Activated naive CD4-positive, alpha-beta T cell treated with anti-CD3 and anti-CD28 coated beads, Interleukin-2, amount 50 U/mL, for 24 hours (primary cell): ENCODE measurements at regions not wholly inside any gene's neighbourhood (a gene's known extent, or its start where the extent isn't known, plus 50 kb on each side); places are given as distances from the start of the nearest gene placed in this dataset.

Source experiments
- H3K27ac Mint-ChIP-seq: one replicate; pipeline ENCODE4 v1.8.0; 2021; ENCODE audit warnings: mild to moderate bottlenecking, mixed read lengths
- H3K27me3 Mint-ChIP-seq: one replicate; pipeline ENCODE4 v1.8.0; 2021; ENCODE audit warnings: mixed read lengths
- H3K36me3 Mint-ChIP-seq: one replicate; pipeline ENCODE4 v1.8.0; 2021; ENCODE audit warnings: mixed read lengths
- H3K4me1 Mint-ChIP-seq: one replicate; pipeline ENCODE4 v1.8.0; 2021; ENCODE audit warnings: mixed read lengths
- H3K4me3 Mint-ChIP-seq: one replicate; pipeline ENCODE4 v1.8.0; 2021; ENCODE audit warnings: mild to moderate bottlenecking, mixed read lengths
- H3K9me3 Mint-ChIP-seq: one replicate; pipeline ENCODE4 v1.8.0; 2021; ENCODE audit warnings: mixed read lengths

DNA sequence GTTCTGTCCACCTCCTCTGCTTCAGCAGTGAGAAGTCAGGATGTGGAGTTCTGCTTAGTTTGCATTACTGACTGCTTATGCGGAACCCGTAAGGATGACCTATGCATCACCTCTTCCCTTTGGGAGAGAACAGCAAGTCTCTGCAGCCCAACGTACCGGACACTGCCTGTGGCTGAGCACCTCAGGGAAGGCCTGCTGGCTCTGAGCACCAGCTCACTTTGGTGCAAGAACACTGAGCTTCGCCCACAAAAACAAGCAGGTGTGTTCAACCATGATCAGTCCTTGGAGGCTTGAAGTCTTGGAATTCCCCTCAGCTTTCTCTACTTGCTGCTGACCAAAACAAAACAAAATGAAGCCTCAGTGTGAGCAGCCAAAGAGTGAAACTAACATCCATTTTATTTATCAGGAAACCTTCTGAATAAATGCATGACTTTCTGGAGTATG, 52.7 kb upstream of the NCK2 start:
- Mint-ChIP-seq H3K27me3 (no peaks in the 10 kb centered on the region), H3K4me3 (no peak overlapping the region), H3K9me3 (no peaks in the 10 kb centered on the region), H3K36me3 (no peaks in the 10 kb centered on the region), H3K27ac (no peak overlapping the region), H3K4me1 (no peaks in the 10 kb centered on the region)

DNA sequence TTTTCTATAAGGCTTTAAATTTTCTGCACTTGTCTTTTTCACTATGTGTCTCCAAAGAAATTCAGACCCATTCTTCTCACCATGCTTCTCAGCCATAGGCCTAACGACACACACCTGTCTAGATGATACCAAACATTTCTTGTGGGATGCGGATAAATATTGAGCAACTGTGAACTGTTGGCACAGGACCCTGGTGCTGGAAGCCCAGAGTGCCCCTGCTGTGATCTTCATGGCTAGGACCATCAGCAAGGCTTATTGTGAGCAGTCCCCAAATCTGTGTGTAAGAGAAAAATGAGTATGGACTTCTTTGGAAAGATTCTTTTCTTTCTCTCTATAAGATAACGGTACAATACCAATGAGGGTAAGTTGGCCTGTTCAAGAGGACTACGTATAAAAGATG, 54.1 kb upstream of the NCK2 start:
- Mint-ChIP-seq H3K36me3 (no peaks in the 10 kb centered on the region), H3K4me1 (no peaks in the 10 kb centered on the region), H3K27ac (no peak overlapping the region), H3K27me3 (no peaks in the 10 kb centered on the region), H3K4me3 (no peak overlapping the region), H3K9me3 (no peaks in the 10 kb centered on the region)

DNA sequence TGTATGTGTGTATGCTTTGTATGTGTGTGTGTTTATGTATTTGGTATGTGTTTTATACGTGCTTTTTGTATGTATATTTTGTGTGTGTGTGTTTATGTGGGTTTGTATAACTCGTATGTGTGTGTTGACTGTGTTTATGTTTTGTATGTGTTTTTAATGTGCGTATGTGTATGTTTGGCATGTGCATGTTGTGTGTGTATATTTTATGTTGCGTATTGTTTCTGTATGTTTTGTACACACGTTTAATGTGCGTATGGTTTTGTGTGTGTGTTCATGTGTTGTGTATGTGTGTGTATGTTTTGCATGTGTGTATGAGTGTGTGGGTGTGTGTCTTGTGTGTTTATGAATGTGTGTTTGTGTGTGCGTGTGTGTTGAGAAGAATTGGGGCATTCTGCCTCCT, 55.2 kb upstream of the NCK2 start:
- H3K4me1 Mint-ChIP-seq, result no peaks in the 10 kb centered on the region
- H3K27me3 Mint-ChIP-seq, result no peaks in the 10 kb centered on the region
- no peak overlapping the region for H3K27ac Mint-ChIP-seq
- no peak overlapping the region for H3K4me3 Mint-ChIP-seq
- no peaks in the 10 kb centered on the region for H3K9me3 Mint-ChIP-seq
- H3K36me3 Mint-ChIP-seq, result no peaks in the 10 kb centered on the region

DNA sequence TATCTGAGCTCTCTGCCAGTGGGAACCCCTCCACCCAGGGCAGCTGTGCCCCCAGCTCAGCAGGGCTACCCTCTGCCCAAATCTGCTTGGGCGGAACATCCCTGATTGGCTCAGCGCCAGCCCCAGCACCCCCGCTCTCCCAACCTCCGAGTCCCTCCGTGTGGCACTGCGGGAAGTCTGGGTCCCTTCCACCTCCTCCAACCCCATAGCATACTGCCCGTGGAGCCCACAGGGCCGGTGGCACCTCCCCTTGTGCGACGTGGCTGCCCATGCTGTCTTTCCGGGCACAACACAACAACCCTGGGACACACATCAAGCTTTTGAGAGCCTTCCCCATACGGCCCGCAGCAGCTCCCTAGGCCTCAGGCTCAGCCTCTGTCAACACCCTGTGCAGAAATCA, 55.8 kb upstream of the NCK2 start:
- Mint-ChIP-seq H3K4me3 (no peak overlapping the region), H3K36me3 (no peaks in the 10 kb centered on the region), H3K9me3 (no peaks in the 10 kb centered on the region), H3K27me3 (no peaks in the 10 kb centered on the region), H3K27ac (no peak overlapping the region), H3K4me1 (no peaks in the 10 kb centered on the region)

DNA sequence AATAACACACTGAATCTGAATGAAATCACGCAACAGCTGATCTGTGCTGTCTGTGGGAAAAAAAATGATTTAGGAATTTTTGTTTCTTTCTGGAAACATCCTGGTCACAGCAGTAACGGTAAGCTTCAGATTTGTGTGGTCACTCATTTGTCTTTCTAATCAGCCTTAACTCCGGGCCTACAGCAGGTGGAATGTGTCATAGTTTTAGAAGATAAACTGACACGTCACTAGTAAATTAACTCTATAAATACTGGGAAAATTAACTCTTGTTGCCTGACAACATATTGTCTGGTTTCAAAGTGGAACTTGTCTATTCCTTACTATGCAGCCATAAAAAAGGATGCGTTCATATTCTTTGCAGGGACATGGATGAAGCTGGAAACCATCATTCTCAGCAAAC, 58.1 kb upstream of the NCK2 start:
- Mint-ChIP-seq H3K4me1 (peaks cover 3% of the 10 kb centered on the region), H3K36me3 (no peaks in the 10 kb centered on the region), H3K27ac (no peak overlapping the region)

DNA sequence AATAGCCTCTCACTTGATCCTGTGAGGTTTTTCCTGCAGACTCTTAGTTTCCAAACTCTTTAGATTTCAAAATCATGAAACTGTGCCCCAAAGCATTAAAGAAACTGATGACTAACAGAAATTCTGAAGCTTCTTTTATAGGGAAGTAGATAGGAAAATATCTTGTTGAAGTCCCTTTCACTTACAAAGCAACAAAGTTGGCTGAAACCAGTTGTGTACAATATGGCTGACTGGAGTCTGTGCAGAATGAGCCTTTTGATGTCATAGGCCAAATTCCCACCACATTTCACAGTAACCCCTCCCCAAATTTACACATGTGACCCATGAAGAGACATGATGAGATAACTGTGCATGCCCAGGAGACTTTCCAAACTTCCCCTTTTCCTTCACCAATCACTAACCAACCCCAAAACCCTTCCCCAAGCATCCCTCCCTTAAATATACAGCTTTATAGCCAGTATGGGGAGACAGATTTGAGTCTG, 61.7 kb upstream of the NCK2 start:
- Mint-ChIP-seq H3K9me3 (no peaks in the 10 kb centered on the region), H3K27me3 (no peaks in the 10 kb centered on the region), H3K4me3 (no peak overlapping the region), H3K36me3 (no peaks in the 10 kb centered on the region), H3K4me1 (peaks cover 3% of the 10 kb centered on the region), H3K27ac (no peak overlapping the region)

More for the DNA sequence above, 58.1 kb upstream of the NCK2 start:
- Mint-ChIP-seq H3K27me3 (no peaks in the 10 kb centered on the region), H3K4me3 (no peak overlapping the region), H3K9me3 (no peaks in the 10 kb centered on the region)

DNA sequence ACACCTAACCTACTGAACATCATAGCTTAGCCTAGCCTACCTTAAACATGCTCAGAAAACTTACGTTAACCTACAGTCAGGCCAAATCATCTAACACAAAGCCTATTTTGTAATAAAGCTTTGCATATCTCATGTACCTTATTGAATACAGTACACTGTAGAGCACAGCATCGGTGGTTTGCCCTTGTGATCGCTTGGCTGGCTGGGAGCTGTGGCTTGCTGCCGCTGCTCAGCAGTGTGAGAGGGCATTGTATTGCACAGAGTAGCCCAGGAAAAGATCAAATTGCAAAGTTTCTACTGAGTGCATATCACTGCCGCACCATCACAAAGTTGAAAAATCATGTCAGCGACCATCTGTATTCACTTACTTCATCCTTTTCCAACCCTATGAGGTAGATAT, 62.3 kb upstream of the NCK2 start:
- H3K4me1 Mint-ChIP-seq, result peaks cover 3% of the 10 kb centered on the region
- H3K4me3 Mint-ChIP-seq, result no peak overlapping the region
- H3K9me3 Mint-ChIP-seq, result no peaks in the 10 kb centered on the region
- H3K36me3 Mint-ChIP-seq, result no peaks in the 10 kb centered on the region
- H3K27ac Mint-ChIP-seq, result no peak overlapping the region
- no peaks in the 10 kb centered on the region for H3K27me3 Mint-ChIP-seq

DNA sequence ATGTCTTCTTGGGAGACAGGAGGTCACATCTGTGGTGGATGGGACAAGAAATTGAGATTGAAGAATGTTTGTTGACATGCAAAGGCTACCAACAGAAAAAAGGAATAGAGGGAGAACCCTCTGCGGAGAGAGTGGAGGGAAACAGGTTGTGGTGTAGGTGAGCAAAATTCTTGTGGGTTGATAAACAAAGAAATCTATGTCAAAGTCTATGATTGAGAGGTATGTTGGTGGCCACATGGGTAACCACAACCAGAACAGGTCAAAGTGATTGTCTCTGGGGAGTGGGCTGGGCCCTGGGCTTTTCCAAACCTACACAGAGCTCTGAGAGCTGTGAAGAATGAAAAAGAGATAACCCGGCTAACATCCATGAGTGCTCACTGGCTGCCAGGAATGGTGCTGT, 62.8 kb upstream of the NCK2 start:
- Mint-ChIP-seq H3K4me1 (peaks cover 3% of the 10 kb centered on the region), H3K27ac (no peak overlapping the region), H3K36me3 (no peaks in the 10 kb centered on the region), H3K4me3 (no peak overlapping the region), H3K27me3 (no peaks in the 10 kb centered on the region), H3K9me3 (no peaks in the 10 kb centered on the region)

DNA sequence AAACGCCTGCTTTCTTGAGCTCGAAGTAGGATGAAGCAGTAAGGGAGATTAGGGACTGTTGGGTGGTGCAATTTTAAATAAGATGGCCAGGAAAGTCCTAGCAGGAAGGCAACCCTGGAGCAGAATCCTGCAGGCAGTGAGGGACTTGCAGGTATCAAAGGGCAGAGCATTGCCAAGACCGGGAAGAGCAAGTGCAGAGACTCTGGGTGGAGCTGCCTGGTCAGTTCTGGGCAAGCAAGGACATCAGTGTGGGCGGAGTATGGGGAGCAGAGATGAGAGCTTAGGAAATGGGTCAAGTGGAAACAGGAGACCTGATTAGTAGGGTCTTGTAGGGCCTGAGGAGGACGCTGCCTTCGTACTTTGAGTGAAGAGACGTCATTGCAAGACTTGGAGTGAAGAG, 64.4 kb upstream of the NCK2 start:
- Mint-ChIP-seq H3K4me1 (peaks cover 13% of the 10 kb centered on the region), H3K27me3 (no peaks in the 10 kb centered on the region), H3K9me3 (no peaks in the 10 kb centered on the region), H3K27ac (no peak overlapping the region), H3K36me3 (no peaks in the 10 kb centered on the region), H3K4me3 (no peak overlapping the region)

DNA sequence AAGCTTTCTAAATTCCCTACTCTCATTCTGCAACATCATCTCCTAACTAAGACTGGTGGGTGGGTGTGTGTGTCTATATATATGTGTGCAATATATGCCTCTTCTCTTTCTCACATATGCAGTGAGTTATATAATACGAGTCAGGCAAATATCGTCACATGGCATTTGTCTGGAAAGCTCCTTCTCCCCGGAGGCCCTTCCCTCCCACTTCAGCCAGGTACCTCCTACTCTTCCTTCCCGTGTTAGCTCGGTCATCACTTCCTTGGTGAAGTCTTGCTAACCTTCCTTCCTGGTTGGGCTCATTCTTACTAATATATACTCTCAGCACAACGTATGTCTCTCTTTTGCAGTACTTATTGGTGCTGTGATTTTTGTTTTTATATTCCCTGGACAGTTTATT, 66.4 kb upstream of the NCK2 start:
- Mint-ChIP-seq H3K36me3 (no peaks in the 10 kb centered on the region), H3K4me1 (peaks cover 25% of the 10 kb centered on the region), H3K27me3 (no peaks in the 10 kb centered on the region), H3K9me3 (no peaks in the 10 kb centered on the region), H3K27ac (no peak overlapping the region), H3K4me3 (no peak overlapping the region)

DNA sequence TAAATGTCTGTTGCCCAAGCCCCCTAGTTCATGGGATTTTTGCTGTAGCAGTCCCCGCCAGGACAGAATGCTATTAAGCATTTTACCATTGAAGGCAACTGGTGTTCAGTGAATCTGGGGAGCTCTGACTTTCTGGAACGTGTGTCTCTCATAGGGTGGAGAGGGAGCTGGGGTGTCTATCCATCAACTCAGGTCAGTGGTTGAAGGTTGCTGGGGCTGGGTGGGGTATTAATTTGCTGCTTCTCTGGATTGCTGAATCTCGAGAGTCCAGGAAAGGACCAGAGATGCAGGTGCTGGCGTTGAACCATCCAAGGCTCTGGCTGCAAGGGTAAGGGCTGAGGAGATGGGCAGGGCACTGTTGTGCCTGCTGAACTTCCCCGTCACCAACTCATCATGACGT, 66.8 kb upstream of the NCK2 start:
- Mint-ChIP-seq H3K27me3 (no peaks in the 10 kb centered on the region), H3K27ac (no peak overlapping the region), H3K36me3 (no peaks in the 10 kb centered on the region), H3K4me3 (no peak overlapping the region), H3K4me1 (peaks cover 25% of the 10 kb centered on the region), H3K9me3 (no peaks in the 10 kb centered on the region)

DNA sequence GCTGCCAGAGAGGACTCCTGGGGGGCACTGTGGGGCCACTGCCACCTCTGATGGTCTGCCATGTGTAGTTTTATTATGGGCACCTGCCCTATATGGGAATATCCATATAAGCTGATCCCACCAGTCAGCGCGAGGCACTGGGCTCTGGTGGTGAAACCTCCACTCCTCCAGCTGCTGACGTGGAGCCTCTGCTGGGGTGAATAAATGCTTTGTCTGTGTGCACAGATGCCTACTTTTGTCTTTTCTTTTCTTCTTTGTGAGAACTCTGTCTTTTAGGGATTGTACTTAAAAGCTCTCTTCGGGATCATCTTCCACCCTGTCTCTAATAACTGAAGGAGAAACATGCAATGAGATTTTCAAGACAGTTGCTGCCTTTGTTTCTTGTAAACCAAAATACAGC, 68.9 kb upstream of the NCK2 start:
- Mint-ChIP-seq H3K36me3 (no peaks in the 10 kb centered on the region), H3K4me3 (no peak overlapping the region), H3K27ac (no peak overlapping the region), H3K27me3 (no peaks in the 10 kb centered on the region), H3K4me1 (peaks cover 22% of the 10 kb centered on the region), H3K9me3 (no peaks in the 10 kb centered on the region)

DNA sequence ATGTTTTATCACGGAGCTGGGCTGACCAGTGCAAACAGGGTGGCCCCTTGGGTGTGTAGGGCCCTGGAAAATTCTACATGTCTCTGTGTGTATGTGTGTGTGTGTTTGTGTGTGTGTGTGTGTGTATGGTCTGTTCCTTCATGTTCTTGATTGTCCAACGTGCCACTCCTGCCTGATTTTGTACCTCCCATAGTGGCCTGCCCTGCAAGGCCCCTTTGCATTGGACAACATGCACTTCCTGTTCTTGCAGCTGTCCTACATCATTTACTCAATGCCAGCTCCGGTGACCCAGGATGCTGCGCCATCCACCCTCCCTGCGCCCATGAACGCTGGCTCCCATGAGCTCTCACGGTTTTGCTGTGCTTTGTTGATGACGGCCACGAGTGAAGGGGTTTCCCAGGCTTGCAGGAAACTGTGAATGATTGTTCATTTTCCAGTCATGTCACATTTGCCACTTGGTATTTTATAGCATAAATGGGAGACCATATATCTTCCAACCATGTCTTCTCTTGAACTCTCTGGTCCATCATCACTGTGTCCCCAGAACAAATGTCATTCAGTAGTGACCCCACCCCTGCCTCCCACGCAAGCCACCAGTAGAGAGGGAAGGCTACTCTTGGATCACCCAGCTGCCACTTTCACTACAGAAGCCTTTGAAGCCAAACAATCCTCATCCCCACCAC, 69.7 kb upstream of the NCK2 start:
- Mint-ChIP-seq H3K9me3 (no peaks in the 10 kb centered on the region), H3K36me3 (no peaks in the 10 kb centered on the region), H3K4me3 (no peak overlapping the region), H3K27me3 (no peaks in the 10 kb centered on the region), H3K4me1 (peaks cover 22% of the 10 kb centered on the region), H3K27ac (peak overlapping the region; percentile 51)

DNA sequence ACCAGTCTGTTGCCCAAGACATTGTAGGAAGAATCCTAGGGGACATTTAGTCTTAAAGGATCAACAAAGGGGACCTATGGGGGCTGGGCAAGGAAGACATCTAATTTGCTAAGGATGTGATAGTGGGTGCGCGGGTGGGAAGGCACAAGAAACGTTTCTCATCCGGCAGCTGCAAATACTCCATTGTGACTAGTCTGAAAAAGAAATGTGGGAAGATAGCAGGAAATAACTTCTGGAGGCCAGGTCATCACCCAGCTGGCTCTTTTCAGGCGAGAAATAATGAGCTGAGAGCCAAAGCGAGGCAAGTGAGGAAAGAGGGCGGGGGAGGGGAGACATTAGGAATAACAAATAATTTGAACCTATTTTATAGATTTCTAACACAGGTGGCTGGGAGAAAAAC, 70.3 kb upstream of the NCK2 start:
- H3K4me3 Mint-ChIP-seq, result peak overlapping the region; percentile 35
- H3K27ac Mint-ChIP-seq, result no peak overlapping the region
- H3K36me3 Mint-ChIP-seq, result no peaks in the 10 kb centered on the region
- no peaks in the 10 kb centered on the region for H3K27me3 Mint-ChIP-seq
- peaks cover 22% of the 10 kb centered on the region for H3K4me1 Mint-ChIP-seq
- H3K9me3 Mint-ChIP-seq, result no peaks in the 10 kb centered on the region

DNA sequence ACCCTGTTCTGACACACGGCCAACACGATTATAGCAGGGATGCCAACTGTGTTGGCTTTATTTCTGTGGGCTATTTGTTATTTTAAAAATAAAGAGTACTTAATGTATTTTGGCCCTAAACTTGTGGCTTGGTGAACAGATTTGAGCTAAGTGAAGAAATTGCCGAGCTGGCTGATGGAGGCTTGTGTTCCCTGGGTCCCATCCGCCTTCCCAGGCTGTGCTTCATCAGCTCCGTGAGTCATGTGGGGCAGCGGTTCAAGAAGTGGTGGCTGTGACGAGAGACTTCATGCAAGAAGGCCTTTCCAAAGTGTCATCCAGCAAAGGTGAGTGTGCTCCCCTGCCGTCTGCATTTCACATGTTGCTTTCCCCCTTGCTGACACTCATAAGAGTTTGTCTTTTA, 73.6 kb upstream of the NCK2 start:
- Mint-ChIP-seq H3K4me3 (no peak overlapping the region), H3K9me3 (peaks cover 4% of the 10 kb centered on the region), H3K36me3 (no peaks in the 10 kb centered on the region), H3K27ac (no peak overlapping the region), H3K27me3 (no peaks in the 10 kb centered on the region), H3K4me1 (peaks cover 18% of the 10 kb centered on the region)

DNA sequence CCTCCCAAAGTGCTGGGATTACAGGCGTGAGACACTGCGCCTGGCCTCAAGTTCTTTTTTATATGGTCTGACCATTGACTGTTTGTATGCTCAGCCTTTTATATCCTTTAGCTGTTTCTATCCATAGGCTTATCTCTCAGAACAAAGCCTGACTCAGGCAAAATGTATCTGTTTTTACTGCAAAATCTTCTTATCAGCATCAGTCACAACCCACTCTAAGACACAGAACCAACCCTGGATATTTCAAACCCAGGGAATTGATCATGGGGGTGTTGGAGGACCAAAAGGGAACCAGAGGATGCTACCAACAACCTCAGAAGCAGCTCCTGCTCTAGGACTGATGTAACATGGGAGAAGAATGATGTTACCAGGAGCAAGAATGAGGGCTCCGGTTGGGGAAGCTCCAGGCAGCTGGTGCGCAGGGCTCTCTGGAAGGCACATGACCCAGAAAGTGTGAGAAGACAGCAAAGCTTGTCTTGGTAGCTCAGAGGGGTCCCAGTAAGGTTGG, 75.3 kb upstream of the NCK2 start:
- H3K27ac Mint-ChIP-seq, result no peak overlapping the region
- H3K9me3 Mint-ChIP-seq, result peaks cover 14% of the 10 kb centered on the region
- peaks cover 2% of the 10 kb centered on the region for H3K36me3 Mint-ChIP-seq
- H3K27me3 Mint-ChIP-seq, result peaks cover 1% of the 10 kb centered on the region
- no peak overlapping the region for H3K4me3 Mint-ChIP-seq
- peaks cover 4% of the 10 kb centered on the region for H3K4me1 Mint-ChIP-seq

DNA sequence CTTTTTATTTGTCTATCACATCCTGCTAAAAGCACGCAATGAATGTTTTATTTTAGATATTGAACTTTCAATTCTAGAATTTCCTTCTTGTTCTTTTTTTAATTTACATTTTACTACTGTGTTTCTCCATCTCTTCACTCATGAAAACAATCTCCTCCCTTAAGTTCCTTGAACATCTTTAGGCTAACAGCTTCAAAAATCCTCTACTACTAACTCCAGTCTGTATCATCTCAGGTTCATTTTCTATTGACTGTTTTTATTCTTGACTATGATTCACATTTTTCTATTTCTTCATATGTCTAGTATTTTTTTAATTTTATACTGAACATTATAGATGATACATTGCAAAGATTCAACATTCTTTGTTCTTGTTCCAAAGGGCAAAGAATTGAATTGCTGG, 79.2 kb upstream of the NCK2 start:
- Mint-ChIP-seq H3K27ac (no peak overlapping the region), H3K27me3 (peaks cover 1% of the 10 kb centered on the region), H3K9me3 (peaks cover 16% of the 10 kb centered on the region), H3K4me3 (no peak overlapping the region), H3K4me1 (no peaks in the 10 kb centered on the region), H3K36me3 (peaks cover 7% of the 10 kb centered on the region)
